Bronchial epithelial cell (primary cell): ENCODE measurements at regions not wholly inside any gene's neighbourhood (a gene's known extent, or its start where the extent isn't known, plus 50 kb on each side); places are given as distances from the start of the nearest gene placed in this dataset.
A peak's percentile ranks its signal among the peaks of the same experiment; 100 is the strongest.

Source experiments
- DNase-seq: peaks from one replicate; pipeline ENCODE4 v3.0.0-alpha.2; 2010; ENCODE audit warnings: low read depth
- FAIRE-seq: peaks from 2 replicates; lab custom pipeline; 2011; peaks lifted over from hg19 to GRCh38; lab: Jason Lieb, UNC
- H3K27me3 ChIP-seq: 2 replicates; pipeline ENCODE4 v1.5.1; 2011; ENCODE audit warnings: low read length; ENCODE audit not compliant: control insufficient read depth, insufficient read depth
- H3K36me3 ChIP-seq: 2 replicates; pipeline ENCODE4 v1.5.1; 2011; ENCODE audit warnings: low read length; ENCODE audit not compliant: control insufficient read depth, insufficient read depth
- H3K4me3 ChIP-seq: 2 replicates; pipeline ENCODE4 v1.5.1; 2011; ENCODE audit warnings: mild to moderate bottlenecking, low read depth, low read length, control low read depth
- CTCF ChIP-seq: IDR thresholded peaks from 2 replicates; pipeline ENCODE4 v1.5.1; 2011; ENCODE audit warnings: mild to moderate bottlenecking, moderate library complexity, low read length, control low read depth, inconsistent platforms; ENCODE audit not compliant: insufficient read depth, severe bottlenecking

GRCh38 chr6:112480553-112480952 is 133.4 kb downstream of the RFPL4B start:
- peak; percentile 80 for DNase-seq
- no peak overlapping the region for H3K4me3 ChIP-seq
- no peaks in the 10 kb centered on the region for H3K27me3 ChIP-seq
- no peak for FAIRE-seq
- no peaks in the 10 kb centered on the region for H3K36me3 ChIP-seq
- no peak for TF ChIP-seq CTCF

GRCh38 chr6:112481211-112481610 is 134.1 kb downstream of the RFPL4B start:
- DNase-seq (no peak), FAIRE-seq (no peak)
- H3K27me3 ChIP-seq, result no peaks in the 10 kb centered on the region
- H3K4me3 ChIP-seq, result no peak overlapping the region
- no peaks in the 10 kb centered on the region for H3K36me3 ChIP-seq
- TF ChIP-seq CTCF, result no peak

- DNase-seq (peak; percentile 19), FAIRE-seq (no peak)
- Histone ChIP-seq H3K4me3 (no peak overlapping the region), H3K27me3 (no peaks in the 10 kb centered on the region), H3K36me3 (no peaks in the 10 kb centered on the region)
- TF ChIP-seq CTCF, result no peak
Observed at GRCh38 chr6:112482373-112482772, 135.2 kb downstream of the RFPL4B start.

- H3K27me3 ChIP-seq, result no peaks in the 10 kb centered on the region
- H3K4me3 ChIP-seq, result no peak overlapping the region
- FAIRE-seq (no peak), DNase-seq (no peak)
- no peak for TF ChIP-seq CTCF
- no peaks in the 10 kb centered on the region for H3K36me3 ChIP-seq
Observed at GRCh38 chr6:112485120-112485826, 138.1 kb downstream of the RFPL4B start.

- no peak overlapping the region for H3K4me3 ChIP-seq
- FAIRE-seq (no peak), DNase-seq (no peak)
- no peak for TF ChIP-seq CTCF
- H3K36me3 ChIP-seq, result no peaks in the 10 kb centered on the region
- H3K27me3 ChIP-seq, result no peaks in the 10 kb centered on the region
Observed at GRCh38 chr6:112485827-112486212, 138.7 kb downstream of the RFPL4B start.

GRCh38 chr6:112486454-112486853 is 139.3 kb downstream of the RFPL4B start:
- DNase-seq, result no peak
- no peak for FAIRE-seq
- H3K4me3 ChIP-seq, result no peak overlapping the region
- TF ChIP-seq CTCF, result no peak
- no peaks in the 10 kb centered on the region for H3K36me3 ChIP-seq
- no peaks in the 10 kb centered on the region for H3K27me3 ChIP-seq
